Coronary artery (tissue), 2 donors: ENCODE measurements at regions not wholly inside any gene's neighbourhood (a gene's known extent, or its start where the extent isn't known, plus 50 kb on each side); places are given as distances from the start of the nearest gene placed in this dataset.

Experiments
- DNase-seq: peaks from one replicate; pipeline ENCODE4 v3.0.0-alpha.2; 2017; ENCODE audit warnings: low spot score
- H3K27ac ChIP-seq, 2 donors: fragments of 200-600 bp; sonication (generic); one replicate each; pipeline ENCODE4 v1.5.1; 2016 to 2019
- H3K4me3 ChIP-seq: fragments of 200-600 bp; sonication (generic); 2 replicates; pipeline ENCODE4 v1.5.1; 2016; ENCODE audit warnings: mild to moderate bottlenecking, moderate library complexity
- CTCF ChIP-seq: fragments of 200-600 bp; sonication (generic); IDR thresholded peaks from one replicate; pipeline ENCODE4 v1.5.1; 2019; ENCODE audit warnings: antibody characterized with exemption

DNA sequence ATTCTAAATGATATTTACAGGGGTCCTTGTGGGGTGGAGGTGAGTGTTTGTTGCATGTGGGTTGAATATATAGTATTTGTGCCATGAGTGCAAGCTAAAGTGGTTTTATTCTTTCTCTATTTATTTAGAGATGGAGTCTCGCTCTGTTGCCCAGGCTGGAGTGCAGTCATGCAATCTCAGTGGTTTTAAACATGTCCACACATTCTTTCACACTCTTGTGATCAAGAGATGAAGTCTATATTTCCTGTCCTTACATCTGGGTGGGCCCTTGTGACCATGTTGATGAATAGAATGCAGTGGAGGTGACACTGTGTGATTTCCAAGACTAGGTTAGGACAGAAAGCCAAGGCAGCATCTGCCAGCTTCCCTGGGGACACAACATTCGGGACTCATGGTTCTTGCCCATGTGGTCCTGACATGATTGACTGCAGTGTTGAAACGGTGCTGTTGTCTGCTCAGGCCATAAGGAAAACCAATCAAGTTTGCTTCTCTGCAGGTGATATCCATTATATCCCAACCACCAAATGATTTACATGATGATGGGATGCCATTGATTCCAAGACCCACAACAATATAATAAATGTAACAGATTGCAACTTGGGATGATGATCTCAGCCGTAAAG, 172.6 kb downstream of the SUDS3 start:
- TF ChIP-seq CTCF, result no peak
- H3K4me3 ChIP-seq, result no peak overlapping the region
- H3K27ac ChIP-seq, result no peak overlapping the region
- no peak for DNase-seq

DNA sequence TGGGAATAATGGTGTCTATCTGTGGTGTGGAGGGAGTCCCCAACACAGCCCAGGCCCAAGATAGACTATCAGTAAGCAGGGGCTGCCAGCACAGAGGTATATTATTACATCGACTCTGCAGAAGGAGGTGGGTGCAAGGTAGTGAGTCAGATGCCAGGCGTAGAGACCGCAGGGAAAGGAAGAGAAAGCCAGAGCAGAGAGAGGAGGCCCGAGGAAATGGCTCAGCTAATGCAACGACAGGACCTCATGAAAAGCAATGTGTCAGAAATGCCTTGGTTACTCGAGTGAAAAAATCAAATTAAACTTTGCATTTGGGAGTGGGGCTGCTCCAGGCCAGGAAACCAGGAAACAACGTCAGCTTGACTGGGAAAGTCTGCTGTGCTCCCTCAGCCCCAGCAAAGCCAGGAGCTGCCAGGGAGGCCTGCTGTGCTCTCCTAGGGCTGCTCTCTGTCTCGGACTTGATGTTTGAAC, 173.2 kb downstream of the SUDS3 start:
- no peak for DNase-seq
- no peak for TF ChIP-seq CTCF
- H3K27ac ChIP-seq, result no peak overlapping the region

DNA sequence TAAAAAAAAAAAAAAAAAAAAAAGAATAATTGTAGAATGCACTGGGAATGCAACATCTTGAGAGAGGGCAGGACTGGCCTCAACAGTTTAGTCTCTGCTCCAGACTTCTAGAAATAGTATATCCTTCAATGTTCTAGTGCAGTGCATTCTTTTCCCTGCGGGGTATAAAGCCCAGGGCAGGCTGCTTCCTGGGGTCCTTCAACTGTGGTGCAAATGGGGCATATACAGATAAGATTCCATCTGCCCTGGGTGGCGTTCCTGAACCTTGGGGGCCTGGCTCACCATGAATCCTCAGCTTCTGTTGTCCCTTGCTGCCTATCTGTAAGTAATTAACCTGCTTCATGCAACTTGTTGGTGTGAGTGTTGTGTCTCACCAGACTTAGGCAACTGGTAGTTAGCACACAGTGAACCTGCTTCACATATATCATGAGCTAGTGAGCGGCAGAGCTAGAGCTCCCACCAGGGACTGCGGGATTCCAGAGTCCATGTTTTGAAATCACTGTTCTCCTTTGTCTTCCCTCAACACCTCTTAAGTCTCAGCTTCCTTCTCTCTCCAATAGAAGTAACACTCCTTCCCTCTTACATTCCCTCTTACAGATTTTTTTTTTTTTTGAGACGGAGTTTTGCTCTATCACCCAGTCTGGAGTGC, 177.6 kb downstream of the SUDS3 start:
- TF ChIP-seq CTCF, result no peak
- Histone ChIP-seq H3K4me3 (no peak overlapping the region), H3K27ac (no peak overlapping the region)
- DNase-seq, result no peak

More for the DNA sequence above, 173.2 kb downstream of the SUDS3 start:
- H3K4me3 ChIP-seq, result no peak overlapping the region

DNA sequence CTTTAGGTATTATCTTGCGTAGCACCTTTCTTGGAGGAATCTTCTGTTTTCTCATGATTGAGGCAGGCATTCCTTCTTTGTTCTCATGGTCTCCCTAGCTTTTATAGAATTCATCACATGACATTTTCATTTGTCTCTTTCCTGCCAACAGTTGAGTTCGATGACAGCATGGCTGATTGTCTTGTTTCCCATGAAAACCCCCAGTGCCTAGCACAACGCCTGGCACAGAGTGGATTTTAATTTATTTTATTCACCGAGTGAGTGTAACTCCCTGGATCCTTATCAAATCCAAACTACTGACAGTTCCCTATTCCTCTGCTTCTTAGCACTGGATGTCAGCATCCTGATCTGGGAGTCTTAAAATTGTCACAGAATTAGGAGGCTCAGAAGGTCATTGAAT, 182.6 kb downstream of the SUDS3 start:
- TF ChIP-seq CTCF, result no peak
- Histone ChIP-seq H3K4me3 (no peak overlapping the region), H3K27ac (no peak overlapping the region)
- DNase-seq, result no peak

DNA sequence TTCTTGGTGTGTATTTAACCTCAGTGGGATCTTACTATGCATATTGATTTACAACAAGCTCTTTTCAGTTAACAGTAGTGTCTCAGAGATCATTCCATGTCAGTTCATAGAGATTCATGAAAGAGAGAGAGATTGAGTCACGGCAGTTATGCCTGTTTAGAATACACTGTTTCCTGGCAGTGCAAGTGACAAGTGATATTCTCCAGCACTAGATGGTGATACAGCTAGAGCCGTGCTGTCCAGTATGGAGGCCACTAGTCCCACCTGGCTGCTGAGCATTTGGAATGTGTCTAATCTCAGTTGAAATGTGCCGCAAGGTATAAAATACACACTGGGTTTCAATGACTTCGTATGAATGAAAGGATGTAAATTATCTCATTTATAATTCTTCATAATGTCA, 184.4 kb downstream of the SUDS3 start:
- Histone ChIP-seq H3K4me3 (no peak overlapping the region), H3K27ac (no peak overlapping the region)
- no peak for TF ChIP-seq CTCF
- DNase-seq, result no peak

DNA sequence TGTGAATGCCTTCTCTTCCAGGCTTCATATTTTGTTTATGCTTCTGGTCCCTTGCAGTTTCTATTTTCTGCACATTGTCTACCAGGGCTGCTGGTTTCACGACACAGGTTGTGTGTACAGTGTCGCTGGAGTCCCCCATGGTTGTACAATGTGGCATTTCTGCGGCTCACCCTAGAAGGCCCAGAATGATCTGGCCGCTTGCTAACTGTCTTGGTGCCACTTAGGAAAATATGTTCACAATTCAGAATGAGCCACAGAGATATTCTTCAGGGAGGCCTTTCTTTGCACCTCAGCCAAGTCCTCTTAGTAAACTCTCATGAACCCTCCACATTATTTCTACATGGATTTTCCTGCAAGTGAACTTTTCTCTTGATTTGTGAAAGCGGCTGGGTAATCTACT, 195.4 kb downstream of the SUDS3 start:
- no peak for TF ChIP-seq CTCF
- no peak for DNase-seq
- no peak overlapping the region for H3K27ac ChIP-seq
- H3K4me3 ChIP-seq, result no peak overlapping the region

GRCh38 chr12:118574288-118574687, 197.9 kb downstream of the SUDS3 start:
- no peak for DNase-seq
- no peak for TF ChIP-seq CTCF
- Histone ChIP-seq H3K27ac (no peak overlapping the region), H3K4me3 (no peak overlapping the region)
